Breast epithelium (tissue), 3 donors: ENCODE measurements at regions not wholly inside any gene's neighbourhood (a gene's known extent, or its start where the extent isn't known, plus 50 kb on each side); places are given as distances from the start of the nearest gene placed in this dataset.
"Not testable (repeated sequence)": the region's sequence is repeated elsewhere in the genome, so short reads cannot be mapped to it uniquely, and the experiment has no call there.

Experiments used
- POLR2AphosphoS5 ChIP-seq, 3 donors: sonication (generic); formaldehyde crosslinking; IDR thresholded peaks; one replicate each; pipeline ENCODE4 v1.6.1; 2017; ENCODE audit warnings: antibody characterized with exemption in 3 of 3
- TF ChIP-seq, protein P1 (sequence below), 3 donors: fragments of 450-650 bp; IDR thresholded peaks; one replicate each; pipeline ENCODE4 v1.5.1; 2016 to 2017; ENCODE audit warnings: antibody characterized with exemption in 3 of 3, mild to moderate bottlenecking in 3 of 3, moderate library complexity in 3 of 3

DNA sequence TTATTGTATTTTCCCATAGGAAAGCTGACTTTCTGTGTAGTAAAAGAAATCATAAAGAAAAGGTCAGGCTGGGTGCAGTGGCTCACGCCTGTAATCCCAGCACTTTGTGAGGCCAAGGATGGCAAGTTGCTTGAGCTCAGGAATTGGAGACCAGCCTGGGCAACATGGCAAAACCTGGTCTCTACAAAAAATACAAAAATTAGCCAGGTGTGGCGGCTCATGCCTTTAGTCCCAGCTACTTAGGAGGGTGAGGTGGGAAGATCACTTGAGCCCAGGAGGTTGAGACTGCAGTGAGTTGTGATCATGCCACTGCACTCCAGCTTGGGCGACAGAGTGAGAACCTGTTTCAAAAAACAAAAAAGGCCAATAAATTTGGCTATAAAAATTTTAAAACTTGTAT is 79.4 kb upstream of the MKI67 start:
- TF ChIP-seq, protein P1, sequence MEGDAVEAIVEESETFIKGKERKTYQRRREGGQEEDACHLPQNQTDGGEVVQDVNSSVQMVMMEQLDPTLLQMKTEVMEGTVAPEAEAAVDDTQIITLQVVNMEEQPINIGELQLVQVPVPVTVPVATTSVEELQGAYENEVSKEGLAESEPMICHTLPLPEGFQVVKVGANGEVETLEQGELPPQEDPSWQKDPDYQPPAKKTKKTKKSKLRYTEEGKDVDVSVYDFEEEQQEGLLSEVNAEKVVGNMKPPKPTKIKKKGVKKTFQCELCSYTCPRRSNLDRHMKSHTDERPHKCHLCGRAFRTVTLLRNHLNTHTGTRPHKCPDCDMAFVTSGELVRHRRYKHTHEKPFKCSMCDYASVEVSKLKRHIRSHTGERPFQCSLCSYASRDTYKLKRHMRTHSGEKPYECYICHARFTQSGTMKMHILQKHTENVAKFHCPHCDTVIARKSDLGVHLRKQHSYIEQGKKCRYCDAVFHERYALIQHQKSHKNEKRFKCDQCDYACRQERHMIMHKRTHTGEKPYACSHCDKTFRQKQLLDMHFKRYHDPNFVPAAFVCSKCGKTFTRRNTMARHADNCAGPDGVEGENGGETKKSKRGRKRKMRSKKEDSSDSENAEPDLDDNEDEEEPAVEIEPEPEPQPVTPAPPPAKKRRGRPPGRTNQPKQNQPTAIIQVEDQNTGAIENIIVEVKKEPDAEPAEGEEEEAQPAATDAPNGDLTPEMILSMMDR (IDR thresholded peaks at IDR 0.05): not testable (repeated sequence)
- TF ChIP-seq POLR2AphosphoS5 (IDR thresholded peaks at IDR 0.05): not testable (repeated sequence)
